AG04450 (cell line): ENCODE measurements at regions not wholly inside any gene's neighbourhood (a gene's known extent, or its start where the extent isn't known, plus 50 kb on each side); places are given as distances from the start of the nearest gene placed in this dataset.

ENCODE experiments used
- CTCF ChIA-PET: fragments of 300-600, 350-600 bp; formaldehyde crosslinking; extraction: SDS; loops from one replicate; lab custom pipeline; 2022; ENCODE audit warnings: antibody characterized with exemption, inconsistent platforms; lab: Charles Lee
- POLR2A ChIA-PET: fragments of 350-600 bp; formaldehyde crosslinking; extraction: SDS; loops from one replicate; lab custom pipeline; 2021; ENCODE audit warnings: antibody characterized with exemption, inconsistent platforms; lab: Yijun Ruan, JAX
- DNase-seq: peaks from one replicate; pipeline ENCODE4 v3.0.0-alpha.2; 2011; ENCODE audit warnings: low read depth, low spot score
- H3K27ac ChIP-seq: one replicate; pipeline ENCODE4 v1.5.1; 2012; ENCODE audit warnings: low read depth, low read length, control low read depth
- H3K27me3 ChIP-seq: one replicate; pipeline ENCODE4 v1.6.0; 2012; ENCODE audit warnings: low read length; ENCODE audit not compliant: control insufficient read depth, insufficient read depth
- H3K4me3 ChIP-seq: 2 replicates; pipeline ENCODE4 v1.5.1; 2011; ENCODE audit warnings: mild to moderate bottlenecking, low read depth, low read length, control low read depth
- H3K9me3 ChIP-seq: 2 replicates; pipeline ENCODE4 v1.5.1; 2012; ENCODE audit warnings: low read length; ENCODE audit not compliant: control insufficient read depth, insufficient read depth
- CTCF ChIP-seq: IDR thresholded peaks from 2 replicates; pipeline ENCODE4 v1.5.1; 2011; ENCODE audit warnings: low read depth, low read length, control low read depth, inconsistent platforms

- ChIA-PET CTCF (no interaction called here), POLR2A (no interaction called here)
- no peak for DNase-seq
- peaks cover 15% of the 10 kb centered on the region; the same call in 1 of the 2 replicates for H3K9me3 ChIP-seq
- H3K27ac ChIP-seq = no peak overlapping the region
- no peak for TF ChIP-seq CTCF
- H3K4me3 ChIP-seq = no peak overlapping the region
- no peaks in the 10 kb centered on the region for H3K27me3 ChIP-seq
Observed at GRCh38 chr3:163327086-163327485, 1751.2 kb downstream of the SI start.

GRCh38 chr3:163315786-163316185 is 1762.5 kb downstream of the SI start:
- H3K4me3 ChIP-seq = no peak overlapping the region
- peaks cover 4% of the 10 kb centered on the region for H3K9me3 ChIP-seq
- no peaks in the 10 kb centered on the region for H3K27me3 ChIP-seq
- POLR2A ChIA-PET = no interaction called here
- no peak for TF ChIP-seq CTCF
- DNase-seq = no peak
- H3K27ac ChIP-seq = no peak overlapping the region
- CTCF ChIA-PET = no interaction called here

- ChIA-PET CTCF (no interaction called here), POLR2A (no interaction called here)
- Histone ChIP-seq H3K27me3 (no peaks in the 10 kb centered on the region), H3K4me3 (no peak overlapping the region), H3K27ac (no peak overlapping the region), H3K9me3 (peaks cover 12% of the 10 kb centered on the region)
- TF ChIP-seq CTCF = no peak
- no peak for DNase-seq
Observed at GRCh38 chr3:163306405-163306804, 1771.9 kb downstream of the SI start.

- no peak for TF ChIP-seq CTCF
- Histone ChIP-seq H3K4me3 (no peak overlapping the region), H3K9me3 (no peaks in the 10 kb centered on the region), H3K27ac (no peak overlapping the region), H3K27me3 (no peaks in the 10 kb centered on the region)
- DNase-seq = no peak
- POLR2A ChIA-PET = no interaction called here
- CTCF ChIA-PET = no interaction called here
Observed at GRCh38 chr3:163273694-163274093, 1777.1 kb downstream of the OTOL1 start.

GRCh38 chr3:163266731-163267130 is 1770.1 kb downstream of the OTOL1 start:
- no peak overlapping the region for H3K4me3 ChIP-seq
- no peaks in the 10 kb centered on the region for H3K9me3 ChIP-seq
- H3K27ac ChIP-seq = no peak overlapping the region
- TF ChIP-seq CTCF = no peak
- ChIA-PET CTCF (no interaction called here), POLR2A (no interaction called here)
- H3K27me3 ChIP-seq = no peaks in the 10 kb centered on the region
- DNase-seq = no peak
